DND-41 (cell line): ENCODE measurements at regions not wholly inside any gene's neighbourhood (a gene's known extent, or its start where the extent isn't known, plus 50 kb on each side); places are given as distances from the start of the nearest gene placed in this dataset.
"Not testable (repeated sequence)": the region's sequence is repeated elsewhere in the genome, so short reads cannot be mapped to it uniquely, and the experiment has no call there.

ENCODE experiments used
- CTCF ChIP-seq: IDR thresholded peaks from 2 replicates; pipeline ENCODE4 v1.5.1; 2012; ENCODE audit warnings: borderline replicate concordance, low read length, moderate library complexity, mild to moderate bottlenecking; ENCODE audit not compliant: poor library complexity, severe bottlenecking; ENCODE audit errors: extremely low read depth
- EZH2 ChIP-seq: IDR thresholded peaks from 3 replicates; pipeline ENCODE4 v1.6.1; 2012; ENCODE audit warnings: borderline replicate concordance, low read depth, mild to moderate bottlenecking, moderate library complexity, low read length, inconsistent platforms; ENCODE audit not compliant: severe bottlenecking

GRCh38 chr6:27132282-27132531 is 115.3 kb upstream of the PRSS16 start:
- TF ChIP-seq CTCF, EZH2: not testable (repeated sequence)
